Coronary artery (tissue), 2 donors: ENCODE measurements at regions not wholly inside any gene's neighbourhood (a gene's known extent, or its start where the extent isn't known, plus 50 kb on each side); places are given as distances from the start of the nearest gene placed in this dataset.

Source experiments
- DNase-seq: peaks from one replicate; pipeline ENCODE4 v3.0.0-alpha.2; 2017; ENCODE audit warnings: low spot score
- H3K27ac ChIP-seq, 2 donors: fragments of 200-600 bp; sonication (generic); one replicate each; pipeline ENCODE4 v1.5.1; 2016 to 2019
- H3K4me3 ChIP-seq: fragments of 200-600 bp; sonication (generic); 2 replicates; pipeline ENCODE4 v1.5.1; 2016; ENCODE audit warnings: mild to moderate bottlenecking, moderate library complexity
- CTCF ChIP-seq: fragments of 200-600 bp; sonication (generic); IDR thresholded peaks from one replicate; pipeline ENCODE4 v1.5.1; 2019; ENCODE audit warnings: antibody characterized with exemption

- DNase-seq, result no peak
- no peak overlapping the region for H3K27ac ChIP-seq
- TF ChIP-seq CTCF, result no peak
- no peak overlapping the region for H3K4me3 ChIP-seq
These were observed 267.8 kb upstream of the SKOR2 start for GRCh38 chr18:47519277-47519676.

- TF ChIP-seq CTCF, result no peak
- no peak for DNase-seq
These were observed 262.2 kb upstream of the SKOR2 start for GRCh38 chr18:47513614-47514013.

GRCh38 chr18:47512726-47513435 lies 261.4 kb upstream of the SKOR2 start:
- no peak overlapping the region for H3K4me3 ChIP-seq
- TF ChIP-seq CTCF, result no peak
- no peak overlapping the region for H3K27ac ChIP-seq
- DNase-seq, result no peak

More at GRCh38 chr18:47513614-47514013, 262.2 kb upstream of the SKOR2 start:
- Histone ChIP-seq H3K4me3 (no peak overlapping the region), H3K27ac (no peak overlapping the region)

- no peak for DNase-seq
- no peak overlapping the region for H3K27ac ChIP-seq
- H3K4me3 ChIP-seq, result no peak overlapping the region
- no peak for TF ChIP-seq CTCF
These were observed 260.6 kb upstream of the SKOR2 start for GRCh38 chr18:47512056-47512455.

GRCh38 chr18:47510831-47511230 lies 259.4 kb upstream of the SKOR2 start:
- Histone ChIP-seq H3K4me3 (no peak overlapping the region), H3K27ac (no peak overlapping the region)
- TF ChIP-seq CTCF, result no peak
- DNase-seq, result no peak

GRCh38 chr18:47507651-47508050 lies 256.2 kb upstream of the SKOR2 start:
- H3K4me3 ChIP-seq, result no peak overlapping the region
- no peak overlapping the region for H3K27ac ChIP-seq
- no peak for DNase-seq
- TF ChIP-seq CTCF, result no peak

GRCh38 chr18:47506897-47507296 lies 255.4 kb upstream of the SKOR2 start:
- TF ChIP-seq CTCF, result no peak
- no peak overlapping the region for H3K27ac ChIP-seq
- no peak for DNase-seq
- no peak overlapping the region for H3K4me3 ChIP-seq
